WERI-Rb-1 (cell line): ENCODE measurements at regions not wholly inside any gene's neighbourhood (a gene's known extent, or its start where the extent isn't known, plus 50 kb on each side); places are given as distances from the start of the nearest gene placed in this dataset.

Experiments
- DNase-seq: peaks from one replicate; pipeline ENCODE4 v3.0.0-alpha.2; 2020
- H3K27ac ChIP-seq: fragments of 250-450 bp; sonication (Bioruptor Pico); 2 replicates; pipeline ENCODE4 v1.5.1; 2020; ENCODE audit warnings: mild to moderate bottlenecking, moderate library complexity
- H3K27me3 ChIP-seq: fragments of 250-450 bp; sonication (Bioruptor Pico); 2 replicates; pipeline ENCODE4 v1.5.1; 2021; ENCODE audit warnings: mild to moderate bottlenecking, low read depth, moderate library complexity; ENCODE audit not compliant: insufficient read depth, severe bottlenecking
- H3K36me3 ChIP-seq: fragments of 250-450 bp; sonication (Bioruptor Pico); 2 replicates; pipeline ENCODE4 v1.5.1; 2020; ENCODE audit warnings: mild to moderate bottlenecking, moderate library complexity
- H3K4me3 ChIP-seq: 2 replicates; pipeline ENCODE4 v1.5.1; 2011; ENCODE audit warnings: low read depth, mild to moderate bottlenecking, control low read depth, low read length
- H3K9me3 ChIP-seq: fragments of 250-450 bp; sonication (Bioruptor Pico); 2 replicates; pipeline ENCODE4 v1.5.1; 2021; ENCODE audit warnings: mild to moderate bottlenecking, moderate library complexity; ENCODE audit not compliant: severe bottlenecking
- TF ChIP-seq, protein P1 (sequence below): IDR thresholded peaks from 2 replicates; pipeline ENCODE4 v1.5.1; 2011; ENCODE audit warnings: low read depth, mild to moderate bottlenecking, control low read depth, inconsistent platforms, low read length

DNA sequence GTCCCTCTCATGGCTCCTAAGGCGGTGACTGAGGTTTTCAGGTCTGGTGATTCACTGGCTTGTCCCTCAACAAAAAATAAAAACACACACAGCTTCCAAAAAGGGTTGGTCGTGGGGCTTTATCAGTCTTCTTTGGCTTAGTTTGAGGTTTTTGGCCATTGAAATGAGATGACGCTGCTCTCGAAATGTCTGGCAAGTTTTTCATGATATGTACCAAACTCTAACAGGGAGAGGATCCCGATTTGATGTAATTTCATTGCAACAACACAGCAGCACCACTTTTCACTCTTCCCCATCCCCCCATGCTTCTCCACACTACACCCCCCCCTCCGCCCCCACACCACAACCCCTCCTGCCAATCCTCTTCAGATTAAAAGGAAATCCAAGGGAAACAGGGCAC lies 187.1 kb upstream of the NFIA start:
- Histone ChIP-seq H3K36me3 (no peaks in the 10 kb centered on the region), H3K27me3 (no peaks in the 10 kb centered on the region), H3K9me3 (no peaks in the 10 kb centered on the region), H3K4me3 (no peak overlapping the region), H3K27ac (no peak overlapping the region)
- no peak for DNase-seq
- TF ChIP-seq, protein P1, sequence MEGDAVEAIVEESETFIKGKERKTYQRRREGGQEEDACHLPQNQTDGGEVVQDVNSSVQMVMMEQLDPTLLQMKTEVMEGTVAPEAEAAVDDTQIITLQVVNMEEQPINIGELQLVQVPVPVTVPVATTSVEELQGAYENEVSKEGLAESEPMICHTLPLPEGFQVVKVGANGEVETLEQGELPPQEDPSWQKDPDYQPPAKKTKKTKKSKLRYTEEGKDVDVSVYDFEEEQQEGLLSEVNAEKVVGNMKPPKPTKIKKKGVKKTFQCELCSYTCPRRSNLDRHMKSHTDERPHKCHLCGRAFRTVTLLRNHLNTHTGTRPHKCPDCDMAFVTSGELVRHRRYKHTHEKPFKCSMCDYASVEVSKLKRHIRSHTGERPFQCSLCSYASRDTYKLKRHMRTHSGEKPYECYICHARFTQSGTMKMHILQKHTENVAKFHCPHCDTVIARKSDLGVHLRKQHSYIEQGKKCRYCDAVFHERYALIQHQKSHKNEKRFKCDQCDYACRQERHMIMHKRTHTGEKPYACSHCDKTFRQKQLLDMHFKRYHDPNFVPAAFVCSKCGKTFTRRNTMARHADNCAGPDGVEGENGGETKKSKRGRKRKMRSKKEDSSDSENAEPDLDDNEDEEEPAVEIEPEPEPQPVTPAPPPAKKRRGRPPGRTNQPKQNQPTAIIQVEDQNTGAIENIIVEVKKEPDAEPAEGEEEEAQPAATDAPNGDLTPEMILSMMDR = no peak

DNA sequence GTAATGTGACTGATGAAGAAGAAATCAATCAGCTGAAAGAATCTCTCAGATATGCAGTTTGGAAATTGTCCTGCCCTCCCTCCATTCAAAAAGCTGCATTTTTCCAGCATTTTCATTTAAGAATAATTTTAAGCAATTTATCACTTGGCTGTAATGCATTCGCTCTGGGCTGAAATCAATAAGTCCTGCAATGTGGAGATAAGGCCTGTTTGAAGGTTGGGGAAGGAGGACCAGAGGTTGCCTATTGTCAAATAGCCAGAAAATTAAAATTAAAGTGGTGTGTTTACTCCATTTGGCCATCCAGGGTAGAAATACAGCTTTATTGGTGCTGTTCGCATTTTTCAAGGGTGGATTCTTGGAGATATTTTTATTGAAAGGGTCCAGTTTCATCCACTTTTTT lies 187.6 kb upstream of the NFIA start:
- no peak overlapping the region for H3K4me3 ChIP-seq
- no peaks in the 10 kb centered on the region for H3K9me3 ChIP-seq
- H3K27me3 ChIP-seq = no peaks in the 10 kb centered on the region
- no peak for DNase-seq
- TF ChIP-seq, protein P1 = no peak
- no peaks in the 10 kb centered on the region for H3K36me3 ChIP-seq
- no peak overlapping the region for H3K27ac ChIP-seq

DNA sequence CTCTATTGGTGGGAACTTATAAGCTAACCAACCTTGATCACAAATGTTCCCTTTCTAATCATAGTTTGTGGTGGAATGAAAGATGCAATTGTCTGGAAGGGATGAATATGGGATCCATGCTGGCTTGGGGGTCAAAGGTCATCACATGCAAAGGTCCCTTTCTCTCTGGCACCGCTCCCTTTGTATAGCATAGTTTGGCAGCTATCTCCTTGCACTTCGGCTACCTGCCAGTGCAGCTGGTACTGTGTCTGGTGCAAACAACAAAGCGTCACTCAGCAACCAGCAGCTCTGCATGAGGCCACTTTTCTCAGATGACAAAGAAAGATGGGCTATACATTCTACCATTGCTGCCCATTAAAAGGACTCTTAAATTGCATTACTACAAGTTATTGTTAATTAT lies 188.2 kb upstream of the NFIA start:
- Histone ChIP-seq H3K4me3 (no peak overlapping the region), H3K36me3 (no peaks in the 10 kb centered on the region)
- DNase-seq = no peak

DNA sequence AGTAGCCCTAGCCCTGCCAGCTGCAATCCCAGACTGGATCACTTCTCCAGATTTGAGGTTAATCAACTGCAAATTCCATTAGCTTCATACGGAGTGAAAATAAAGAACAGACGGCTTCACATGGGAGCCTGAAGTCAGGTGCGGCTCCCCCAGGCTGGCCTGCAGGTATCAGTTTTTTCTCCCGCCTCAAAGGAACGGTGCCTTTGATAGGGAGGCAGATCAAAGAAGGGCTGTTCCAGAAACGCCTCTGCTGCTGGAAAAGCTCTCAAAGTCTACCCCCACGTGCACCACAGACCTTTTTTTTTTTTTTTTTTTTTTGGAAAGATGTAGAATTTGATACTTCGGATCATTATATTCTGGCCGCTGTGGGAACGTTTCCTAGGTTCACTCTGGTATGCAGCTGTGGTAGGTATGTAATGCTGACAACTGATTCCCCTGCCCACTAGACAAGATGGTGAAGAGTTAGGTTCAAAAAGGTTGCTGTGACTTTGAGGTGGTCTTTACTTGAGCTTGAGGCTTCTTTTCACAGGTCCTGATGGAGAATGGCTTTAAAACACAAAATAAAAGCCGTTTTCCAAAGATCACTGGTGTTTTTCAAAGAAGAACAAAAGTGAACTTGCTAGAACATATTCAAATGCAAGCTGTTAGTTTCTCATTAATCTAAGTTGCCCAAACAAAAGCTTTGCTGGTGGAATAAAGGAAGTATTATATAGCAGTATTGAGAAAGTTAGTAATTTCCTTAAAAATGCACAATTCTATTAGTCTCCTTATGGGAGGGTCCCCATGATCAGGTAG lies 189.0 kb upstream of the NFIA start:
- Histone ChIP-seq H3K9me3 (no peaks in the 10 kb centered on the region), H3K4me3 (no peak overlapping the region), H3K27ac (no peak overlapping the region), H3K36me3 (no peaks in the 10 kb centered on the region), H3K27me3 (no peaks in the 10 kb centered on the region)
- no peak for DNase-seq
- TF ChIP-seq, protein P1 = no peak

More for the DNA sequence above, 188.2 kb upstream of the NFIA start:
- no peak overlapping the region for H3K27ac ChIP-seq
- no peaks in the 10 kb centered on the region for H3K27me3 ChIP-seq
- H3K9me3 ChIP-seq = no peaks in the 10 kb centered on the region
- TF ChIP-seq, protein P1 = no peak

DNA sequence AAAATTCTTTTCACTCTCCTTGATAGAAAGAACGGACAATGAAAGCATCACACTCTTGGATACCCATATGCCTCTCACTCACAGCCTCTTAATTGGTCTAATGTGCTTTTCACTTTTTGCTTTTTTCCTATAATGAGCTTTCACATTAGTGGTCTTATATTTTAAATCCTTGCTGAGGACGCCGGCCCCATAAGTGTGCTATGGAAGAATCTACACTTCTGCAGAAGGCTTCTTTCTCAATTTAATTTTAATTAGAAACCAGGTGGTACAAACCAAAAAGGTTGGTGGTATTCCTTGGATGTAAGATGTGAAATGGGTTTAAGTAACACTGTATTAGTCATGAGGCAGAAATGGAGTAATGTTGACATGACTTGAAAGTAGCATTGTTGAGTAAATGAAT lies 190.6 kb upstream of the NFIA start:
- TF ChIP-seq, protein P1 = no peak
- Histone ChIP-seq H3K9me3 (no peaks in the 10 kb centered on the region), H3K27me3 (no peaks in the 10 kb centered on the region), H3K36me3 (no peaks in the 10 kb centered on the region), H3K27ac (no peak overlapping the region), H3K4me3 (no peak overlapping the region)
- DNase-seq = no peak

DNA sequence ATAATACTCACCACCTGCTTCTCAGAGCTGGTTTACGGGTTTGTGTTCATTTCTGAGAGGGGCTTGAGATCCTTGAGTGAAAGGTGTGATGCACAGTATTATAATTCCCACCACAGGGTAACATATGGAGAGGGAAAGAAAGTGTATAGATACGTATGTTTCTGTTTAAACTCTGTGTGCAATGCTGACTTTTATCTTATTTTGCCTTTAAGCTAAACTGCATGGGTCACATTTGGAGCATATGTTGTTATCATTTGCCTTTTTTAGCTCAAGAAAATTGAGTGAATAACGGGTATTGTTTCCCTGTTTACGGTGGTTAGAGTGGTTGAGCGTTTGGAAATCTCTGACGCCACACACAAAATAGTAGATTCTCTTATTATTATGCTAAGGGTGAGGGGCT lies 191.1 kb upstream of the NFIA start:
- TF ChIP-seq, protein P1 = no peak
- Histone ChIP-seq H3K27me3 (no peaks in the 10 kb centered on the region), H3K9me3 (no peaks in the 10 kb centered on the region), H3K4me3 (no peak overlapping the region), H3K27ac (no peak overlapping the region), H3K36me3 (no peaks in the 10 kb centered on the region)
- no peak for DNase-seq
